ENCODE measurements at regions not wholly inside any gene's neighbourhood (a gene's known extent, or its start where the extent isn't known, plus 50 kb on each side); places are given as distances from the start of the nearest gene placed in this dataset.

DNA sequence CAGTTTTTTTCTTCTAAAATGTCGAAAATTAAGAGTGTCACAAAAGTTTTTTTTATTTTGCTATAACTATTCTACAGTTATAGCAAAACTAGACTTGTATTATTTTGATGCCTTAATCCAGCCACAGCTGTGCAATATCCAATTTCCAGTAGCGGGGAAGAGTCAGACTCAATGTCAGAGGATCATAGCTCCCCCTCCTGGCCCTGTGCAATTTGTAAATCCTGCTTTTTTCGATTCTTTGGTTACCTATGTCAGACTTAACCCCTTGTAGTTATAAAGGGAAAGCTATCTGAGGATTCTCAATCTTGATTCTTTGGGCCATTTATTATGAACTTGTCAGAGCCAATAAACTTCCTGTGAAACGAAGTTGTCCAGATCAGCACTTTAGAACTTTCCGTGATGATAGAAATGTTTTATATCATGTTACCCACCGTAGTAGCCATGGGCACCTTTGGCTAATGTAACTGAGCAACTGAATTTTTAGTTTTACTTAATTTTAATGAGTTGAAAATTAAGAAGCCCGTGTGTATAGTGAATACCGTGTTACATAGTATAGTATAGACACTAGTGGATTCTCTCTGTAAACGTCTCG is 87.7 kb upstream of the PRKCQ start:
- no peak for DNase-seq

DNA sequence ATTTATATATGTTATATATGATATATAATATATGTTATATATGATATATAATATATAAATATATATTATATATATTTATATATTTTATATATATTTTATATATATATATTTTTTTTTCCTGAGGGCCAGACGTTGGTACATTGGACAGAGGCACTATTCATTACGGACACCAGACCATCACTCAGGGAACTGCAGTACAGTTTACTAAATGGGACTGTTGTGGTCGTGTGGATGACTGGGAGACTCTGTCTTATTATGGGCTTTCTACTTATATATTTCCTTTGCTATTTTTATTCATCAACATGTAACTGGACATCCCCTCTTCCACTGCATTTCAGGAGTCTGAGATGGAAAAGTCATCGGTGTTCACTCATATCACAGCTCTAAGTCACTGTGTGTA is 87.1 kb upstream of the PRKCQ start:
- DNase-seq: no peak

DNA sequence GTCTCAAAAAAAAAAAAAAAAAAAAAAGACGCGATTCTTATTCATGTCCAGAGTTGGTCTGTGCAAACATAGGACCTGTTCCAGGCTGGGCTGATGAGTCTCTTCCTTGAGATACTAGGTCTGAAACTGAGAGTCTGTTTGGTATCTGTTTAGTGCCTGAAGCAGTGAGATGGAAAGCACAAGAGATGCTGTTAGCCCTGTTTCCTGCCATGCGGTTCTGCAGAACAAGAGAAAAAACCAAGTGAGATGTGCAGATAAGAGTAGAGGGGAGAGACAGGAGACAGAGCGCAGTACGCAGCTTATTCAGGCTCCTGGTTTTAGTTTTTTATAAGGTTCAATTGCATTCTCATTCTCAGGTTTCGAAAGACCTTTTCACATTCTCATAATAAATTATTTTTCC is 85.8 kb upstream of the PRKCQ start:
- no peak for DNase-seq

DNA sequence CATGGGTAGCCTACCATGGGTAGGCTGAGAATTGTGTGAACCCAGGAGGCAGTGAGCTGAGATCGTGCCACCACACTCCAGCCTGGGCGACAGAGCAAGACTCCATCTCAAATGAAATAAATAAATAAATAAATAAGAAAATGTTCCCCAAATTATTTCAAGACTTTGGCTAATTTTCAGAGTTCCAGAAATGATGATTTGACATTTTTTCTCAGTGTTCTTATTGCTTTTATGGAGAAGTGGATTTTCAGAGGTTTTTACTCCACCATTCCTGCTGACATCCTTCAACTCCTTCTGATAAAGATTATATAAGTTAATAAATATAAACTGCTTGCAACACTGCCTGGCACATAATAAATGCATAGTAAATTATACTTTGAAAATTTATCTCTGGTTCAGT is 80.4 kb upstream of the PRKCQ start:
- no peak for DNase-seq

DNA sequence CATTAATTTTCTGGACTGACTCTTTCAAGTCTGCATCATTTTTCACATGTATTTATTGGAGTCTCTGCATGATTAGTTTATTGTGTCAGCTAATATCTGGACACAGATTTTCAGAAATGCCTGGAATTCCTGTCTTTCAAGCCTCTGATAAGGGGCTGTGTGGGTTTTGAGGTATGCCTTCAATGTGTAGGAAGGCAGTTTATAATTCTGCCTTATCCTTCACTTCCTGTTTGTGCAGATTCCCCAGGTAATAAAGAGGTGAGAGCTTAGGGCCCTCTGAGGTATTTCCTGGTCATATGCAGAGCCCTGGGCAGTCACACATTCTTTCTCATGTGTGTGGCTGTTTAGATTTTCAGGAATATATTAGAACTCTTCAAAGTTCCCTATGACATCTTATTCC is 79.4 kb upstream of the PRKCQ start:
- no peak for DNase-seq

DNA sequence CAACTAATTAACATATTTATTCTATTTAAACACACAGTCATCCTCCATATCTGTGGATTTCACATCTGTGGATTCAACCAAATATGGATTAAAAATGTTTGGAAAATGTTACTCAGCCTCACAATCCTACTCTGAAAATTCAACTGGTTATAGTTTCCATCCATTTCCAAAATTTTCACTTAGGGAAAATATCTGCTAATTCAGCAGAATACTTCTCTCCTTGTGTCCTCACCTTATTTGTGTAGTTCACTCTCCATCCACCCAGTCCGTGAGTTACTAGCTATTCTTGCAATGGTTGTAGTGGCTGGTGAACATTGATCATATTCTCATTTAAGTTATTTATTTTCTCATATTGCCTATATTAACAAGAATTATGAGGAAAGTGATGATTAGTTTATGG is 77.6 kb upstream of the PRKCQ start:
- DNase-seq: no peak

DNA sequence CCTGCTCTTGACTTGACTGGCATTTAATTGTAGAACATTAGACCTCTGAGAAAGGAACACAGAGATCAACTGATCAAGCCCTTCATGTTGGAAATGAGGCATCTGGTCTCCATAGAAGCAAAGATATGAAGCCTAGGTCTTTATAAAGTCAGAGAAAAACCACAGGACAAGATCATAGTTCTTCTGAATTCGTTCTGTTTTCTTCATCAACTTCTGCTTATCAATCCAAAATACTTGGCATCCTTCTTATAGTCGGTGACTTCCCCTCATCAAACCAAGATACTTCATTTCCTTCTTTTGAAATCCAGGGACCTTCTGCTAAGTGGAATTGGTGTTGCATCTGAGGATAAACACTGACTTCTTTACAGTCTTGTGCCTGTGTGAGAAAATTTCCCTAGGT is 77.1 kb upstream of the PRKCQ start:
- no peak for DNase-seq

DNA sequence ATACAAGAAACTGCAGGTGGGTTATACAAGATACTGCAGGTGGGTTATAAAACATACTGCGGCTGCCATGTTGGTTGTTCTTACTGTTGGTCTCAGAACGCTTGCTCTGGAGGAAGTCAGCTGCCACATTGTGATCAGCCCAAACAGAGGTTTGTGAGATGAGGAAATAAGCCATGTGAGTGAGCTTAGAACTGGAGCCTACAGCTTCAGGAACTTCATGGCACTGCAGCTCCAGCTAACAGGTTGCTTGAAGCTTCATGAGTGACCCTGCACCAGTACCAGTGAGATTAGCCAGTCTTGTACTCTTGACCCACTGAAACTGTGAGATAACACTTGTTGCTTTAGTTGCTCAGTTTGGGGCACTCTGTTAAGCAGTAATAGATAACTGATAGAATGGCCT is 74.5 kb upstream of the PRKCQ start:
- DNase-seq: no peak

DNA sequence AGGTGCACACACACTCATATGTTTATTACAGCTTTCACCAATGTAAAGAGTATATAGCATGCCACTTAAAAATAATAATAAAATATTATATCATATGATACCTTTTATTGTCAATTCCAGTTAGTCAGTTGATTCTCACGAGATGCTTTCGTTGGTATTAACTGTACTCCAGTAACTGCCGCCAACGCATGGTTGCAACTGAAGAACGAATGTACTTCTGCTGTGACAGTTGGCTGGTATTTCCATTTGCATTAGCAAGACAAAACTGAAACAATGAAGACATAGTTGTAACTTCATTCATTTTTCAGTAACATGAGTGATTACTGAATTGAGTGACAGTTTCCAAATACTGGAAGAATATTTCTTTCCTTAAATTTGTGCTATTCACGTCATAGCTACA is 70.5 kb upstream of the PRKCQ start:
- DNase-seq: no peak

DNA sequence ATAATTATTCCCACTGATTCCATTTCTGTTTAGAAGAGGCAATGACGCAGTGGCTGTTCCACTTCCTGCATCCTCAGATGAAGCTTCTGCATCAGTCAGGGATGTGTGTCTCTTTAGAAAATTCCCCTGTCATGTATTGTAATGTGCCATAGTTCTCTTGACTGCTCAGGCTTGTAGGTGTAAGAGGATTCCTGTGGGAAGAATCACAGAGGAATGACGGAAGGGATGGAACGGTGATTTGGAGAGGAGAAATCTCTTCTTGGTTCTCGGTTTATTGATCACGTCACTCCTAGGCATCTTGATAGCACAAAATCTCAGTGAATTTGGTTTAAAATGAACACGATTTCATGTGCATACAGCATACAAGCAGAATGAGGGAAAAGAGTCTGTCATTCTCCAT is 69.8 kb upstream of the PRKCQ start:
- no peak for DNase-seq

DNA sequence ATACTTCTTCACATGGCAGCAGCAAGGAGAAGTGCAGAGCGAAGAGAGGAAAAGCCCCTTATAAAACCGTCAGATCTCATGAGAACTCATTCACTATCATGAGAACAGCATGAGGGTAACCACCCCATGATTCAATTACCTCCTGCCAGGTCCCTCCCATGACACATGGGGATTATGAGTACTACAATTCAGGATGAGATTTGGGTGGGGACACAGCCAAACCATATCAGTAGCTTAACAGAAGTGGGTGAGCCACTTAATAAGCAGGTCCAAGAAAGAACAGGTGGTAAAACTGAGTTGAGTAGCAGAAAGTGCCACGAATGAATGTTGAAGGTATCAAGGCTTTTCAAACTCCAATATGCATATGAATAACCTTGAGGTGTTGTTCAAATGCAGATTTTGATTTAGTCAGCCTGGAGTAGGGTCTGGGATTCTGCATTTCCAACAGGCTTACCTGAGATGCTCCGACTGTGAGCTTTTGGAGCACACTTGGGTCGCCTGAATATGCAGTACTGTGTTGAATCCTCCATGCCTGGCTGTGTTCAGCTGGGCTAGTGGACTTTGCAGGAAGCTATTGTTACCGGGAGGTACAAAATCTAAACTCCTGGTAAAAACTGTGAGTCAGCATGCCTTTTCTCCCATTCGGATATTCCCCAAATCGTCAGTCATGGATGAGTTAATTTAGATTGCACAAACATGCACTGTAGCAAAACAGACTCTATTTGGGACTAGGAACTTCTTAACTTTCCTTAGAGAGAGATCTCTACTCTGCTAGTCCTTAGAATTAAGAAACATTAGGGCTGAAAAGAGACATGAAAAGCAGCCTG is 69.0 kb upstream of the PRKCQ start:
- no peak for DNase-seq

DNA sequence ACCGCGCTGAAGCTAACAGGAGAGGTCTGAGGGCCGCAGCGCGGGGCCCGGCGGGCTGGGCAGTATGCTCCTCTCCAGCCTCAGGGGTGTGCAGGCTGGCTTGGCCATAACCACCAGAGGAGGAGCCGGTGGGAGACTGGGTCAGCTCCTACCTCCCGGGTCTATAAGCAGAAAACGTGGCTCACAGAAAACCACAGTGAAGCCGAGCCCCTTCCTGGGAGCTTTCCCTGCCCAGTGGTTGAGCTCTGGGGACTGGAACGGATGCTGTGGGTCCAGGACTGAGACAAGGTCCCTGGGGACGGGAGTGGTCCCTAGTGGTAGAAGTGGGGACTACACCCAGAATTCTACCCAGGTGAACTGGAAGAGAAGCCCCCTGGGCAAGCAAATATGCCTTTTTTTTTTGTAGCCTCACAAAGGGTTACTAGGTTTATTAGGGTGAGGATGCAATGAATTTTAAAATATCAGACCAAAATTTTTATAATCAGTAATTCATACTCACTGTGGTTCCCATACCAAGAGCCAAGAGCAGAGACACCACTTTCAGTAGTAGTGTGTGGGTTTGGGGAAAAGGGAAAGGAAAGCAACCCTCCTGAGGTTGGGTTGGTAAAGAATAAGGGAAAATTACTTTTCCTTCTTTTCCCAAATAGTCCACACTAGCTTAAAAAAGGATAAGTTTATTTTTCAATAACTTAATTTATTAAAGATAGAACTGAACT is 67.9 kb upstream of the PRKCQ start:
- DNase-seq: no peak

DNA sequence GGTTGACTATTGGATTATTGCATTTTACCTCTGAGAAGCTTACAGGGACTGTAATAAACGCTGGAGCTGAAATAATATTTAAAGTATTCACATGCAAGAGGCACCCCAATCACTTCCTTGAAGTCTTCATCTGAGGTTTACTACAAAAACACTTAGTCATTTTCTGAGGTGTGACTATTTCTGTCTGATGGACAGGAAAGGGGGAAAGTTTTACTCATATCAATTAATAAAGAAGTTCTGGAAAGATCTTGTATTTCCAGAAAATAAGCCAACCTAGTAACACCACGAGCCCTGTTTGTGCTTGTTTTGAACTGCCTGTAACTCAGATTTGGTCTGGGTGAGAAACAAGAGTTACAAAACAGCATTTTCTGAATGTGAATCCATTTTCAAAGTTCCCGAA is 63.9 kb upstream of the PRKCQ start:
- no peak for DNase-seq

DNA sequence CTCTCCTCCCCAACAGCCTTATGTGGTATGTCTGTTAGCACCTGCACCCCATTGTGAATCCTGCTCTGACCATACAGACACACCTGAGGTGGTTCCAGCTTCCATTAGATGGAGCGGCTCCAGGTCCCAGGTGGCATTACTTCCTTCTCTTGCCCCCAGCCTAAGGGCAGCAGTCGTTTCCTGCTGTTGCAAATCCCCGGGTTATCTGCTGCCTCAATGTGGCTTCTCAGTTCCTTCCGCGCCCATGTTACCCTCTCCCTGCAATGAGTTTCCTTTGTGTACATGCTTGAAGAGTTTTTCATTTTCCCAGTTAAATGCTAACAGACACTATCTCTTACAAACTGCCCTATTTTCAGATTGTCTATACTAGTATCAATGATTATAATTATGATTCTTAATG is 62.8 kb upstream of the PRKCQ start:
- no peak for DNase-seq

DNA sequence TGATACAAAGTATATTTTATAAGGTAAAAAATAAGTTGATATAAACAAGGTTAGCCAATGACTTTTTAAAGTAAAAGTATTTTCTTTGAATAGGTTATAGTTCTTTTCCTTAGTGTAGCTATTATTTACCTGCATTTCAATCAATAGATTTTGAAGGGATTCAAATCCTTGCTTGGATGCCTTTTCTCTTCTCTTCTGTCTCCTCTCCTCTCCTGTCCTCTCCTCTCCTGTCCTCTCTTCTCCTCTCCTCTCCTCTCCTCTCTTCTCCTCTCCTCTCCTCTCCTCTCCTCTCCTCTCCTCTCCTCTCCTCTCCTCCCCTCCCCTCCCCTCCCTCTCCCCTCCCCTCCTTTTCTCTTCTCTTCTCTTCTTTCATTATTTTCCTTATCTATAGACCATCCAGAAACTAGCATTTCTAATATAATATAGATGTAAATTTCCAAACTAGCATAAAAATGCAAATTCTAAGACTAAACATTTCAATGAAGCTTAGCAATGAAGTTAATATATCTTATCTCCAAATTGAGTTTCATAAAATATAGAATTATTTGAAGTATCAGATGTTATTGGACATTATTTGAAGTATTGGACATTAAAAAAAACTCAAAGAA is 60.5 kb upstream of the PRKCQ start:
- no peak for DNase-seq

DNA sequence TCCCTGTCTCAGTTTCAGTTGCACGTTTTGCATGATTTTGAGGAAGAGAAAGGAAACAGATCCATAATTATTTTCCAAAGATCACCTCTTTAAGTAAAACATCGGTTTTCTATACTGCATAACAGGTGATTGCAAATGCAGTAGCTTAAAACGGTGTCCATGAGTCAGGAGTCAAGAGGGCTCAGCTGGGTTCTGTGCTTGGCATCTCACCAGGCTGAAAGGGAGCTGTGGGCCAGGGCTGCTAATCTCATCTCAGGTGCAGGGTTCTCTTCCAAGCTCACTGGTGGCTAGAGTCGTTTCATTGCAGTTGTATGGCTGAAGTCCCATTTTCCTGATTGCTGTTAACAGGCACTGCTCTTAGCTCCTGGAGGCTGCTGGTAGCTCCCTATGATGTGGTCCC is 57.0 kb upstream of the PRKCQ start:
- no peak for DNase-seq

DNA sequence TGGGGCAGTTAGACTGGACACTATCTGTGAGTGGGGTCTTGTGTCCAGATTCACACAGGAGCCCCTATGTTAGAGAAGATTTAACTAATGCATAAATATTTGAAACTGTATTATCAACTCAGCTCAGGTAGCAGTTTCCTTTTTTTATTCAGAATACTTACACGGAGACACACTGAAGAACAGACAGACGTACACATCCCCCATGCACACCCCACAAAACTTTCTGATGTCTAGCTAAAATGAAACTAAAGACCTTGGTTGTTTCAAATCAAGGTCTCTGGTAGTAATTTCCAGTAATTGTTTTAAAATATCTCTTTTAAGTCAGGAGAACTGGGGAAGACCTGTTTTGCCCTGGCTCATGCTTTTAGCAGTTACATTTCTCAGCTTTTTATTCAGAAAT is 55.7 kb upstream of the PRKCQ start:
- no peak for DNase-seq

Data from NCI-H1436 treated with DMSO at 0.1 percent for 48 hours (cell line).